ENCODE measurements at regions not wholly inside any gene's neighbourhood (a gene's known extent, or its start where the extent isn't known, plus 50 kb on each side); places are given as distances from the start of the nearest gene placed in this dataset.

GRCh38 chr16:73864868-73865267 lies 431.7 kb upstream of the PSMD7 start (continued):
- no peak for TF ChIP-seq PAX5 (IDR thresholded peaks at IDR 0.05; ENCODE audit: borderline replicate concordance, low read depth, low read length)

GRCh38 chr16:73858326-73858725 lies 438.3 kb upstream of the PSMD7 start:
- Histone ChIP-seq H3K4me3 (no peak overlapping the region), H2AFZ (ENCODE audit: control insufficient read depth, low read depth, low read length) (no peak overlapping the region), H3K9me3 (replicated peaks; ENCODE audit: control insufficient read depth, insufficient read depth, low read length) (no peaks in the 10 kb centered on the region), H3K36me3 (ENCODE audit: control insufficient read depth in 2 of 2, insufficient read depth in 2 of 2, low read length in 1 of 2) (no peaks in the 10 kb centered on the region), H3K79me2 (ENCODE audit: control insufficient read depth, insufficient read depth, low read length) (no peaks in the 10 kb centered on the region), H3K9ac (ENCODE audit: control insufficient read depth, insufficient read depth, low read length) (no peak overlapping the region), H4K20me1 (ENCODE audit: control insufficient read depth, insufficient read depth) (no peaks in the 10 kb centered on the region), H3K4me1 (ENCODE audit: control insufficient read depth, insufficient read depth, low read length) (no peaks in the 10 kb centered on the region), H3K4me2 (ENCODE audit: control insufficient read depth, insufficient read depth) (no peak overlapping the region), H3K27me3 (replicated peaks in 1 of 2; ENCODE audit: control insufficient read depth in 2 of 2, insufficient read depth in 2 of 2, low read length in 1 of 2) (no peaks in the 10 kb centered on the region), H3K27ac (ENCODE audit: control insufficient read depth, insufficient read depth) (no peak overlapping the region)
- no peak for TF ChIP-seq NRF1 (conservative IDR thresholded peaks at IDR 0.05; ENCODE audit: low read depth, low read length)
- TF ChIP-seq POLR2A (IDR thresholded peaks at IDR 0.05; ENCODE audit: low read depth, low read length): no peak
- no peak for TF ChIP-seq PKNOX1 (IDR thresholded peaks at IDR 0.05)
- no peak for TF ChIP-seq HDAC6 (IDR thresholded peaks at IDR 0.05; ENCODE audit: unreplicated experiment)
- no peak for TF ChIP-seq BCL3 (IDR thresholded peaks at IDR 0.05; ENCODE audit: borderline replicate concordance, insufficient read depth, low read depth, low read length, poor library complexity, severe bottlenecking)
- in situ Hi-C loops (cut with MboI): no loop called here
- ATAC-seq: no peak
- ChIA-PET RAD21 (ENCODE audit: unreplicated experiment) (no interaction called here), CTCF (no interaction called here), SMC1A (ENCODE audit: uncharacterized antibody, unreplicated experiment) (no interaction called here), POLR2A (no interaction called here)
- no peak for DNase-seq (ENCODE audit: low read depth, low spot score)
- no TSS peak for BruUV-seq (replicated peaks)
- WGBS (ENCODE audit: insufficient coverage, insufficient replicate concordance, low lambda C conversion rate, missing lambda C conversion rate): 18% methylated on average over 2 of the region's 2 CpGs
- FAIRE-seq: no peak
- intact Hi-C loops (cut with micrococcal nuclease; ENCODE audit: unreplicated experiment): no loop called here
